GM12891 (cell line): ENCODE measurements at regions not wholly inside any gene's neighbourhood (a gene's known extent, or its start where the extent isn't known, plus 50 kb on each side); places are given as distances from the start of the nearest gene placed in this dataset.

Experiments
- PAX5 ChIP-seq: IDR thresholded peaks from 2 replicates; pipeline ENCODE4 v1.6.1; 2011; ENCODE audit warnings: low read length, moderate library complexity, mild to moderate bottlenecking; ENCODE audit not compliant: insufficient read depth, severe bottlenecking
- POLR2A ChIP-seq: IDR thresholded peaks from 2 replicates; pipeline ENCODE4 v1.6.1; 2011; ENCODE audit warnings: low read depth, low read length, control low read depth
- POLR2AphosphoS5 ChIP-seq: IDR thresholded peaks from 2 replicates; pipeline ENCODE4 v1.6.1; 2011; ENCODE audit warnings: low read depth, low read length, control low read depth
- POU2F2 ChIP-seq: IDR thresholded peaks from 2 replicates; pipeline ENCODE4 v1.6.1; 2011; ENCODE audit warnings: low read depth, mild to moderate bottlenecking, control low read depth, low read length, moderate library complexity
- SPI1 ChIP-seq: IDR thresholded peaks from 2 replicates; pipeline ENCODE4 v1.6.1; 2011; ENCODE audit warnings: low read depth, low read length, control low read depth
- TAF1 ChIP-seq: IDR thresholded peaks from 2 replicates; pipeline ENCODE4 v1.6.1; 2011; ENCODE audit warnings: low read depth, low read length, control low read depth

DNA sequence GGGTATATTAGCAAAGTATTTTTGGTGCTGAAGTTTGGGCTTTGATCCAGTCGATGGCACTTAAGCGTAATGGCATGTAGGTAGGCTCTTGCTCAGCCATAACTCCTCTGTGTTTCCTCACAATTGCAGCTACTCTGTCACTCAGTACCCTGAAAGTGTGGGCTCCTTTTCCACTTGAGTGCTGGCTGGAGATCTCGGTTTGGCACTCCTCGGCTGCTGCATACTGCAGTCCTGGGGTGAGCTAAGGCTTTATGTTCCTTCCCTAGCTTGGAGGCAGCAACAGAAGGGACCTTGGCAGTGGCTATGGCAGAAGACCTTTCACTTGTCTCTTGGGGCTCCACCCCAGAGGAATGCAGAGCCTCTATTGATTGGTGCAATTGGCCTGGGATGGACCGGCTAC, 106.7 kb upstream of the GRXCR1 start:
- TF ChIP-seq POLR2AphosphoS5 (no peak), POLR2A (no peak), SPI1 (no peak), TAF1 (no peak), PAX5 (no peak), POU2F2 (no peak)
